Effector CD4-positive, alpha-beta T cell (primary cell): ENCODE measurements at regions not wholly inside any gene's neighbourhood (a gene's known extent, or its start where the extent isn't known, plus 50 kb on each side); places are given as distances from the start of the nearest gene placed in this dataset.

Experiments used
- DNase-seq: peaks from one replicate; pipeline ENCODE4 v3.0.0-alpha.2; 2020

DNA sequence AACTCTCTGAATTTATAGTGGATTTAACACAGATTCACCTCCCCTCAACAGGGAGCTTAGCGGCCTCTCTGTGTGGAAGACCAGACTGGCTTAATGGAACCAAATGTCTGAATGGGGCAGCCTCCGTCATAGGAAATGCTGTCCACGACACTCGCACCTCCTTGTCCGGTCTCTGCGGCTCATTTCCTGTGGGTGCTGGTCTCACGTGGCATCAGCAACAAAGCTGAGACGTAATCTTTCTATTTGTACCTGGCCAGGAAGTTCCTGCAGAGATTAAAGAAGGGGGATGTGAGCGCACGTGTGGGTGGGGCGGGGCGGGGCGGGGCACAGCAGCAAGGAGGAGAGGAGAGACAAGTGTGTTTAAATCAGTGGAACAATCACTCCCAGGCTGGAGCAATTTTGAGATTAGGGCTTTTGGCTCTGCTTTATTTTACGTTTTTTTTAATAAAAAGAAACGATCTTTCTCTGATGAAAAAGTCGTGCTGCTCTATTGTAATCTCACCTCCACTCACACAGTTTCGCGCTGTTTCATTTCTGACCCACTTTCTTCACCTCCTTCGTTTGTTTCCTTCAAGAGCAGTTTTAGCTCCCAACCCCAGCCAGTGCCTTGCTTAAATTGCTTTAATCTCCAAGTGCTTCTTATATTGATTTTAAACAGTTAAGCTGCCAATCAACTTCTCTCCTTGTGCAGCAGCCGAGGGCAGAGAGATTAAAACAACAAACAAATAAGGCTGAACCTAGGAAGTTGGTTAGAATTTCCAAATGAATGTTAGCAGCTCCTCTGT lies 132.2 kb upstream of the ASTN2 start:
- no peak for DNase-seq

GRCh38 chr9:117545846-117546245 lies 131.0 kb upstream of the ASTN2 start:
- DNase-seq, result no peak

DNA sequence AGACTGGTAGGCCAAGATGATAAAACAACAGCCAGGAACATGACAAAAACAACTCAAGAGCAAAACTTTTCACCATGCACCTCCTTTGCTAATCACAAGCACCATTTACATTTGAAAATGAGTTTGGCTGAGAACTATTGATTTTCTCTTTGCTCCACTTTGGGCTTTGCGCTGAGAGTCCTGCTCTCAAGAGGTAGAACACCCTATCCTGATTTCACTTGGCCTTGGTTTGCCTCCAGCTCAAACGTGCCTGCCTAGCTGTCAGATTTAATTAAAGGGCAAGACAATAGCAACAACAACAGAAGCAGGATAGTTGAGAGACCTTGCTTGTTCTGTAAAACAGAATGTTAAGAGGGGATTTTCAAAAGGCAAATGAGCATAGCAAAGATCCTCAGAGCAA lies 128.2 kb upstream of the ASTN2 start:
- DNase-seq, result no peak

DNA sequence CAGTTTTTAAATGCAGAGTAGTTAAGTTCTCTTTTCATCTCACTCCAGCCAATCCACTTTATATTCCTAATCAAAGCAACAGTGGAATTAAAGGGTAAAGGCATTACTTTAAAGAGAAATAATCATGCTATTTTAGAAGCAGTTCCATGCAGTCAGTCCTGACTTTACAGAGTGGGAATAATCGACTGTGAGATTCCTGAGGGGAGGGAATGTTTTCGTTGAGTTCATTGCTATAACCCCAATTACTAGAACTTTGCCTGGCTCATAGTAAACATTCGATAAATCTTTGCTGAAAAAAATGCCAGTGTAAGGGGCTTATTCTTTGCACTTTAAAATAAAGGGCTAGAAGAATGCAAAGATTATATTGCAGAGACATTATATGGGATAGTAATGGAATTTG lies 127.2 kb upstream of the ASTN2 start:
- DNase-seq, result no peak

- no peak for DNase-seq
Measured at GRCh38 chr9:117541181-117541580, 126.3 kb upstream of the ASTN2 start.

DNA sequence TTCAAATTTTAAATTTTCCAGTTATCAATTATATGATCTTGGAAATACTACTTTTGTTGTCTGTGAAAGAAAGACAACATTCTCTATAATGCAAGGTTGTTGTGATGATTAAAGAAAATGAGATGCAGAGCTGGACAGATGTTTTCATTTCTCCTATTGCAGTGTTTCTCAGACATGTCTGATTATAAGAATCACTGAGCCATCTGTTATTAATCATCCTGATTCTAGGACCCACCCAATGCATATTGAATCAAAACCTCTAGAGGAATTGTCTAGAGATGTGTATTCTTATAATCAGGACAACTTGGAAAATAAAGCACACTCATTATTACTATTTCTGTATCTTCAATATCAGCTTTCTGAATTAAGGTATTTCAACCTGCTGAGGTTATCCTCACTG lies 121.1 kb upstream of the ASTN2 start:
- no peak for DNase-seq

DNA sequence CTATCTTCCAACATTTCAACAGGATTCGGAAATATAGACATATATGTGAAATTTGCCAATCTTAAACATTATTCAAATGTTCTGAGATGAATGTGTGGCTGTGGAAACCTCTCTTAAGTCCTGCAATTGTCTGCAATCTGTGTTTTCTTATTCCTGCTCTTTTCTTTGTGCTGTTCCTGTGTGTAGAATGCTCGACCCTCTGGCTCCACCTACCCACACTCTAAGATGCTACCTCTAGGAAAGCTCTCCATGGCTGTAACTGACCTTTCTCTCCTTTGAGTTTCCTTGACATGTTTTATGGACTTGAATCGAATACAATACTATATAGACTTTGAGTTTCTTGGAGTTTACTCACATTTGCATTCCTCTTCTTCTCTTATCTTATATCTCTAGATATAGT lies 120.6 kb upstream of the ASTN2 start:
- no peak for DNase-seq

DNA sequence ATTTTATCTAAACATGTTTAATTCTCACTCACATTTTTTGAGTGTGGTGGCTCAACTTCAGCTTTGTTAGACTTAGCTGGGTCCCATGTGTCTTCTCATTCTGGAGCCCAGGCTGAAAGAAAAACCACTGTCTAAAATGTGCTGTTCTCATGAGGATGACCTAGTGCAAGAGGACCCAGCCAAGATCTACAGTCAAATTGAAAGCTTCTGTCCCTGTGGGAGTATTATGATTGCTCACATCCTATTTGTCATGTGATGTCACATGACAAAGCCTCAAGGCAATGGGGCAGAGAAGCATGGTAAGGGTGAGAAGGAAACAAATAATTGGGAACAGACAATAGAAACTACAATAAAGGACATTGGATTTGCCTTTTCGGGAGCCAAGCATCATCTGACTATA lies 113.4 kb upstream of the ASTN2 start:
- no peak for DNase-seq

- no peak for DNase-seq
Measured at GRCh38 chr9:117526674-117527073, 111.8 kb upstream of the ASTN2 start.

DNA sequence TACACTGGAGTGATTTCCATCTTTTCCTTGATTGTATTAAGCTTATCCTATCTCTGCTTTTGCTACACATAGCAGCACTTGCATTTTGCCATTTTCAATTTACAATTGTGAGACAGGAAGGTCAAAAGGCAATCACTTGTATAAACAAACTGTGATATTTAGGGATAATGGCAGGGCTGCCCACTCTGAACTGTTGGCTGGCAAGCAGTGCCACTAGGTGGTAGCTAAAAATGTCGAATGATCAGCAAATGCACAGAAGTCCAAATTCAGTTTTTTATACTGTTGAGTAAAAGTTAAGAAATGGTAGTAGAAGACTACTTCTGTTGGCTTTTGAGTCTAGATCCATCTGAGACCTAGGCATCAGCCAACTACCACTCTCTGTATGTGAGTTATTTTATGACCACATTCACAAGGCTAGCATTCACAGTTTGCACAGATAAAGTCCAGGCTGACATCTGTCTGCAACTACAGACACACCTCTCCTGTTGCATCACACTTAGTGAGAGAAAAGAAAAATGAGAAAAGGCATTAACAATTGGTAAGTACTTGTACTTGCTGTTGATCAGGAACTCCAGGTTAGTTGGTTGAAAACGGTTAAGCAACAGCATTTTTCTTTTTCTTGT lies 108.8 kb upstream of the ASTN2 start:
- DNase-seq, result no peak

- no peak for DNase-seq
Measured at GRCh38 chr9:117521293-117521692, 106.4 kb upstream of the ASTN2 start.

- no peak for DNase-seq
Measured at GRCh38 chr9:117516676-117517632, 102.1 kb upstream of the ASTN2 start.

- DNase-seq, result no peak
Measured at GRCh38 chr9:117511852-117512481, 97.1 kb upstream of the ASTN2 start.

DNA sequence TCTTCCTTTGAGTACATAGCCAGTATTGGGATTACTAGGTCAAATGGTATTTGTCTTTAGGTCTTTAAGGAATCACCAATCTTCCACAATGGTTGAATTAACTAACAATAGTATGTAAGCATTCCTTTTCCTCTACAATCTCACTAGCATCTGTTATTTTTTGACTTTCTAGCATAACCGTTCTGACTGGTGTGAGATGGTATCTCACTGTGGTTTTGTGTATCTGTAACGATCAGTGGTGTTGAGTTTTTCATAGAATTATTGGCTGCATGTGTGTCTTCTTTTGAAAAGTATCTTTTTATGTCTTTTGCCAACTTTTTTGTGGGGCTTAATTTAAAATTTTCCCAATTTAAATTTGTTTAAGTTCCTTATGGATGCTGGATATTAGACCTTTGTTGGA lies 81.5 kb upstream of the ASTN2 start:
- DNase-seq, result no peak

DNA sequence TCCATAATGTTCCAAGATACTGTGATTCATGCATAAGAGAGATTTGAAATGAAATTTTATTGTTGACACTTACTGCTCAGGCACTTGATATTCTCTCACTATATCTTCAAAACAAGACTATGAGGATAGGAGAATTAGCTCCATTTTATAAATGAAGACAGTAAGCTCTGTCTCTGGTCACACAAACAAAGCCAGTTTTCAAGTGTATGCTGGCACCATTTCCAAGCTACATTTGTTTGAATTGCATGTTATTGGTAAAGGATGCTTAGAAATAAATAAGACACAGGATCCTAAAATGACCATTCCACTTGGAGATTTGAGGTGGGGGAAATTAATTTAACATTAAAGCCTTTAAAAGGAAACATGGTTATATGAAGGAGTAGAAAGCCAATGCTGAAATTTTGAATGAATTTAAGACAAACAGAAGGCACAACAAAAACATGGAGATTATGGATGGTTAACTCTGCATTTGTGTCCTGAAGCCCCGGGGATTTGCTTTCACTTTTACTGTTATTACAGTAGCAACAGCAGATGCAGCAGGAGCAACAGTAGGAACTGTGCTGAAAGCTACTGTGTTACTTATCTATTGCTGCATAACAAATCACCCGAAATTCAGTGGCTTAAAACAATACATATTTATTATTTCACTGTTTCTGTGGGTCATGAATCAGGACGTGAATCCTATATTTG lies 79.7 kb upstream of the ASTN2 start:
- DNase-seq, result no peak

DNA sequence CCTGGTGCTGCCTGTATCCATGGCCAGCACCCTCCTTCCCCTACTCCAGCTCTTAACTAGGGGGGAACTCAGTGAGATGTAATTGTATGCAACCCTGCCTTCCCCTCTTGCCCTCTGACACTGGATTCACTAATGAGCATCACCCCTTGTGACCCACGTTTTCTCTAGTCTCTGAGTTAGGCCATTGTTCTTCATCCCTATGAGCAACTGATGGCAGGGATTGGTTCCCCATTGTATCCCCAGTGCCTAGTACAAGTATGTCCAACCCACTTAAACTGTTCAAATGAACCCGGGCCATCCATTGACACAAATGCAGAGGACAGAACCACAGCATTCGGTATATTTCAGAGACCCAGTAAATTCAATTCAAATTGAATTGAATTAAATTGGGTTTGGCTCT lies 77.6 kb upstream of the ASTN2 start:
- no peak for DNase-seq

GRCh38 chr9:117491491-117491890 lies 76.6 kb upstream of the ASTN2 start:
- DNase-seq, result no peak

DNA sequence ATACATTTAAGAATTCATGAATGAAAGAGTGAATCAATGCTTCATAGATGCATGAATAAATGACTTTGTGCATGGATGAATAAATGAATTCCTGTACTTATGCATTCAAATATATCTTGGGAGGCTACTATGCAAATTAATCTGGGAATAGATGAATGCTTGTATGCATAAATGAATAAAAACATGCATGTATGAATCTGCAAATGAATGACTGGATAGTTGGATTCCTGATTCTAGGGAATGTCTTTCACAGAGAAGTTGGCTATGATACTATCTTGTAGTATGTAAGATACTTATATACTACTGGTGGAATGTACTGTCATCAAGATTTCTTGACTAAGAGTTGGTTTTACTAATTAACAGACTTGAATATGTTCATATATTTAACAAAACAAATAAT lies 75.3 kb upstream of the ASTN2 start:
- no peak for DNase-seq

DNA sequence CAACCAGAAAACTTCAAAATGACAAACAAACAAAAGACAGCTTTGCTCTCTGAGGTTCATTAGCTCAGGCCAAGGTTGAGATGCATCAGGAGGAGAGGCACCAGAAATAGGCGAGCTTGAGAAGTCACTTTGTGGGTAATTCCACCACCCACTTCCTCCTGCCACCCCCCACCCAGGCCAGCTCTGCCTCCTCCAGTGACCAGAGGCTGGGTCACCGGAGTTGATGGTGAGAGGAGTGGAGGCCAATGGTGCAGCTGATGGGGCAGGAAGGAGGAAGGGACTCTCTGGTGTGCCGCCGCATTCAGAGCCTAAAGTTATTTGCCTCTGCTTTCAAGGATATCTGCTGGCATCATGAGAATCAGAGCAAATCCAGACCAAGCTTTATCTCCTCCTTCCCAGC lies 73.8 kb upstream of the ASTN2 start:
- no peak for DNase-seq

GRCh38 chr9:117487555-117488175 lies 72.8 kb upstream of the ASTN2 start:
- DNase-seq, result no peak

- no peak for DNase-seq
Measured at GRCh38 chr9:117486426-117486825, 71.6 kb upstream of the ASTN2 start.

DNA sequence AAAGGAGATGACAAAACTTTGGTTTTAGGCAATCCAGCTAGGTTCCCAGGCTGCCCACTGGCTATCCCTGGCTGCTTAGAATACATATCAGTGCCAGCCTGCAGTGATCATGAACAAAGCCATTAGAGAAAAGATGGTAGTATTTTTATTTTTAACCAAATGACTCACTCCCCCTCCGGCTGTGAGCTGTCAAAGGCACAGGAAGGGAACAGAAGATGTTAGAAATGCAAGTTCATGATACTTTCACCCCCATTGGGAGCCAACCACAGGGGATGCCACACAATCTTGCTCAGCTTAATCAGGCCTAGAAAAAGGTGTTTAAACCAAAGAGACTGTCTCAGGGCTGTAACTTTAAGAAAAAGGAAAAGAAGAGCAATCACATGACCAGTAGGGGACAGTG lies 70.3 kb upstream of the ASTN2 start:
- DNase-seq, result no peak
